ENCODE measurements at regions not wholly inside any gene's neighbourhood (a gene's known extent, or its start where the extent isn't known, plus 50 kb on each side); places are given as distances from the start of the nearest gene placed in this dataset.

DNA sequence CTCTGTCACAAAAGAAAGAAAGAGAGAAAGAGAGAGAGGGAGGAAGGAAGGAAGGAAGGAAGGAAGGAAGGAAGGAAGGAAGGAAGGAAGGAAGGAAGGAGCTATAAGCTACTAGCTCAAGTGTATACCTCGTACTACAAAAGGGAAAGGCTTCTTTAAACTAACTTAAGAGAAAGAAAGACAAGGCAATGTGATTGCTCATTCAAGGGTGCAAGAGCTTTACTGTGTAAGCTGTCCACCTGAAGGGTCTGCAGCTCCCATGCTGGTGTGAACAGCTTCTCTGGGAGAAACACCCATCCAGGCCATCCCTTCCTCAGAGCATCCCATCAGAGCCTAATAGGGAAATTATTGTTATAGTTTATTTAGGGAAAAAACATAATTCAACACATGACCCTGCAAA, 286.1 kb upstream of the ID2 start:
- no peak for DNase-seq (ENCODE audit: low read depth in 2 of 2)

- DNase-seq (ENCODE audit: low read depth in 2 of 2), result no peak
Measured at GRCh38 chr2:8398040-8398668, 283.7 kb upstream of the ID2 start.

DNA sequence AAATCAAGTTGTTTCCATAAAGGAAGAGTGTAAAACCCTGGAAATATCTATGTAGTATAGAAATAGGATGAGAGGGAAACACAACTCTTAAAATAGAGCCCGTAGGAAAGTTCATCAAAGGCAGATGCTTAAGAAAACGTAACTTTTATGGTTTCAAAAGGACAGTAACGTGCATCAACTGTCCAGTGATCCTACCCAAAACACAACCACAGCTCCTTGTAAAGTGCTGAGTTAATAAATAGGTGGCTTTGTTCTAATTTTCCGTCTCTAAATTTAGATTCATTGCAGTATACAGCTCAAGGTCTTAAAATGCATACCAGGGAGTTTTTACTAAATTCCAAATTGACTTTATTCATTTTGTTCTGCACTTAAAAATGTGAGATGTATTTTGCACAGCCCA, 282.1 kb upstream of the ID2 start:
- DNase-seq (ENCODE audit: low read depth in 2 of 2), result no peak

DNA sequence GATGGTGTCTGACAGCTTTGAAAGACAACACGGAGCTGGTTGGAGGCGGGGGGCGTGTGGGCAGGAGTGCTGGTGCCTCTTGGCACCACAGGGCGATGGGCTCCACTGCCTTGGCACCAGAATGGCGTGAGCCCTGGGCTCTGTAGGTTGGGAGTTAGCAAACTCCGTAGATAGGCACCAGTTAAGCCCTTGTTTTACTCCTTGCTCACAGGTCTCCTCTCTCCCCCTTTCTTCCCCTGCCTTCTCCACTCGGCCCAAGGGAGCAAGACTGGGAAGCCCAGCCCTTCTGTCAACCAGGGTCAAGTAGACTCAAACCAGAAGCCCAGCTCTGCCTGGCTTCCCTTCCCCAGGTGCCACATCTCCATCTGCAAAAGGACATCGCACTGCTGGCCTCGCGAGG, 281.7 kb upstream of the ID2 start:
- DNase-seq (ENCODE audit: low read depth in 2 of 2), result no peak

GRCh38 chr2:8402222-8402621, 279.6 kb upstream of the ID2 start:
- no peak for DNase-seq (ENCODE audit: low read depth in 2 of 2)

DNA sequence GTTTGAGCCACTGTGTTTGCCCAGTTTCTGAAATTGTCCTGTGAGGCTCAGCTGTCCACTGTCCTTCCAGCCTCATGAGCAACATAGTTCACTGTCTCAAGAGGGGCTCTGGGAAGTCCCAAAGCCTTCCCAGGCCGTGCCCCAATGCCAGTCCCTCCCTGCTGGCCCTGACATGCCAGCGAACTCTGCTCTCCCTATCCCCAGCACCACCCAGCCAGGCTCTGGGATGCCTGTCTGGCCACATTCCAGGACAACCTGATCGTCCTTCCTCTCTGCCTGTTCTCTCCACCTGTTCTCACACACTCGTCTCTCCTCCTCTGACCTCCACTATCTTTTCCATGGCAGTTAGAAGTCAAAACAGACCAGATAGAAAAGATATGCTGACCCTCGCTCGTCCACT, 278.0 kb upstream of the ID2 start:
- no peak for DNase-seq (ENCODE audit: low read depth in 2 of 2)

DNA sequence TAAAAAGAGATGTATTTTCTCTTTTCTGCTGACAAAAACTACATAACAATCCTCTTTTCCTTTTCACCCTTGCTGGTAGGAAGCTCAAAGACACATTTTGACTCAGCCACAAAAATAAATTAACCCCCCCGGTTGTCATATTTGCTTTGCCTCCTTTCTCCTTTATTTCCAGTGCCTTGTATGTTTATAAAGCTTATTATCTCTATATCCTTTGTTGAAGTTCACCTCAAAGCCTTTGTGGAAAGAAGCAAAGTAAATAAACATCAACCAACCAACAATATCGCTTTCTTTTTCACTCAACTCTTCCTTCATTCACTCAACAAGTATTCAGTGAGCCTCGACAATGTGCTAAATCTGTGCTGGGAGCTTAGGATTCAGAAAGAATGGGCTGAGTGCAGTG, 276.5 kb upstream of the ID2 start:
- no peak for DNase-seq (ENCODE audit: low read depth in 2 of 2)

- no peak for DNase-seq (ENCODE audit: low read depth in 2 of 2)
Measured at GRCh38 chr2:8406271-8406670, 275.6 kb upstream of the ID2 start.

DNA sequence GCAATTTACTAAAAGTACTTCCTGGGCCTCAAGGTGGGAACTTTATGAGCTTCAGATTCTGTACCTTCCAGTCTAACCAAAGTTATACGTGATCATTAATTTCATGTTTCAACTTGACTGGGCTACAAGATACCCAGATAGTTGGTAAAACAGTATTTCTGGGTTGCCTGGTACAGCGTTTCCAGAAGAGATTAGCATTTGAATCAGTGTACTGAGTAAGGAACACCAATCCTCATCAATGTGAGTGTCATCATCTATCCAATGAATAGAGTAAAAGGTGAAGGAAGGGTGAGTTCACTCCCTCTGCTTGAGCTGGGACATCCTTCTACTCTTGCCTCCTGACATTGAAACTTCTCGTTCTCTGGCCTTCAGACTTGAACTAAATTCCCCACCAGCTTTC, 274.5 kb upstream of the ID2 start:
- DNase-seq (ENCODE audit: low read depth in 2 of 2), result no peak

DNA sequence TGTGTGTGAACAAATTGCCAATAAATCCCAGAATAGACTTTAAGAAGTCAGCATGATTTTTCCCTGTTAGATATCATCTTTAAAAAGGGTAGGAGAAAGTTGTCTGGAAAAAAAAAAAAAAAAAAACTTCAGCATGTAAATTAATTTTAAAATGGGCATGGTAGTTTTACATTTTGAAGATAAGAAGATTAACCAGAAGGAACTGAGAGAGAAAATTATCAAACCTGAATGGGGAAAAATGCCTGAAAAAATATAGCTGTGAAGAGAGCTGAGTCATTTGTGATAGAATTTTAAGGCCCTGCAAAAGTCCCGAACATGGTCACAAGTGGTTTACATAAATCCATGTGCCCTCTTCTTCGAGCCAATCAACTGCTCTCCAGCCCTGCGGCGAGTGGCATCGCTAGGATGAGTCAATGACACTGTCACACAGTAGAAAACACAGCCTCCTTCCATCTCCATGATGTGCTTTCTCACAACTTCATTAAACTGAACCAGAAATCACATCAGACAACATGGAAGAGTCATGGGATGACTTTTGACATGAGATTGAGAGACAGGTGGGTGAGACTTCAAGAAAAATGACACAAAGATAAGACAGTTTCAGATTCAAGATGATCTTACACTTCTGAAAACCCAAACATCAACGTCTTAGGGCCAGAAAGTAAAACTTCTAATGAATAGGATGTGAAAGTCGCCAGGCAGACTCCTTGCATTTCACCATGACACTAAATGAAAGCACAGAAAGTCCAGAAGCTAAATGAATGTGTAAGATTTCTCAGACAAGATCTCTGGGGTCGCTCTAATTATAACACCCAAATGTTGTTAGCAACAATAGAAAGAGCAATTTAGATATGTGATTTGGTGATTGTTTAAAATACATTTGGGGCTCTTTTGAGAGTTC, 273.0 kb upstream of the ID2 start:
- peak; percentile 59 to 69 for DNase-seq (ENCODE audit: low read depth in 2 of 2)

DNA sequence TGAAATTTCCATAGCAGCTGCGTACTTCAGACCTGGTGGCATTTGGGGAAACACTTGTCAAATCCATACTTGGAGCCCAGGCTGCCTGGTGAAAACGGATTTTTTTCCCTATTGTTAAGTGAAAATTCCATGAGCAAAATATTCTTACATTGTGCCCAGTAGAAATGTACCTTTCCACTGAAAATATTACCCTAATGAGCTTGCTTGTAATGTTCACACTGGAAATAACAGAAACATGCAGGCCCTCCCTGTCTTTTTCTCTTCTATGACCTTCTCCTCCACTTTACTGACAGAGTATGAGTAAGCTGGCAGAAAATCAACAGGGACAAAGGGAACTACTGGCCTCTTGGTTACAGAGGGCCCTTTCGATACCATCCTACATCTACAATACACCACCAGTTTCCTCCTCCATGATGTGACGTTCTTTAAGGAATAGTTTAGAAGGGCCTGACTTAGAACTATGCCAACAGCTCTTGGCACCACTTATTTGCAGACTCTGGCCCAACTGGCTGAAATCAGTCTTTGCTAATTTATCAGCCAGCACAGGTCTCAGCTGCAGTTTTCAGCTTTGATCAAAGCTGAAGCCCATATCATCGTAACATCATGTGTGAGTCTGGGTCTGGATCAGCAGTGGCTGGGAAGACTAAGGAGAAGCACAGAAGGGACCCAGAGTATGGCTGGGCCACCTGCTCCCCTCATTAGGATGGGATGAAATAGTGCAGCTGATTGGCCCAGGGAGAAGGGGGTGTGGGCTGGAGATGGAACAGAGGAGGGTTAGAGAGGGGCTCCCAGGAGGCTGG, 272.2 kb upstream of the ID2 start:
- no peak for DNase-seq (ENCODE audit: low read depth in 2 of 2)

- no peak for DNase-seq (ENCODE audit: low read depth in 2 of 2)
Measured at GRCh38 chr2:8412082-8412481, 269.8 kb upstream of the ID2 start.

DNA sequence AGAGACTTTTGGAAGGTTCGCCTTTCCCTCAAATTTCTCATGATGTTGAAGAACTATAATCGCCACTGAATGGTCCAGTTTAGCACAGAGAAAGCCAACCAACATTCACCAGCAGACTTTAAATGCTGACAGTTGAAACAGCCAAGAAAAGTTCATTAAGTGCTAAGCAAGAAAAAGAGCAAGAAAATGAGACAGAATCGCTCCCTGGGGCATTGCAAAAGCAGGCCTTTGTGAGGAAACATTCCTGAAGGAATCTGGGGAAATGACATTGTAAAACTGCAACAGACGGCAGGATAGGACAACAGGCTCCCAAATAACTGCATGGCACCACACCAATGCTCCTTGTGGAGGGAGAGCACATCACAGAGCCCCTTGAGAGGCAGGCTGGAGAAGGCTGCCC, 269.3 kb upstream of the ID2 start:
- no peak for DNase-seq (ENCODE audit: low read depth in 2 of 2)

DNA sequence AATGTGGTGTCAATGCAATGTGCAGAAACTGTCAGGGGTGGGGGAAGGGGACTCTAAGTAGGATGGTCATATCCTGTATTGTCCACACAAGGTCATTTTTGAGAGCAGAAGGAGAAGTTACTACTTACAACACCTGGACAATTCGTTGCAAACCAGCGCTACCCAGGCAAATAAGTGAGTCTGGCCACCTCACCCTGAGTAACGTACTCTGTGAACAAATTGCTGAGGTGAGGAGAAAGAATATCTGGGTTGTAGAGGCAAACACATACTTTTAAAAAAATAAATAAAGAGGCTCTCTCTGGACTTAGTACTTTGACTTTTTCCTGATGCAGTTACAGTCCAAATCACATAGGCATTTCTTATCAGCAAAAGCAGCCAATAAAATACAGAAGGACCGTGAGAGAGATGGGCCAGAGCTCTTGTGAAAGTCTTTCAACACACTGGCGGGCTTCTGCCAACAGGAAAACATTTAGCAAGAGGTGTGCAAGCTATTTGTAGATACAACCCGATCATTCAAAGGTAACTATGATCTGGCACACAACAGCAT, 268.2 kb upstream of the ID2 start:
- DNase-seq (ENCODE audit: low read depth in 2 of 2), result no peak

- no peak for DNase-seq (ENCODE audit: low read depth in 2 of 2)
Measured at GRCh38 chr2:8414946-8415879, 266.6 kb upstream of the ID2 start.

GRCh38 chr2:8416001-8416571, 265.8 kb upstream of the ID2 start:
- no peak for DNase-seq (ENCODE audit: low read depth in 2 of 2)

DNA sequence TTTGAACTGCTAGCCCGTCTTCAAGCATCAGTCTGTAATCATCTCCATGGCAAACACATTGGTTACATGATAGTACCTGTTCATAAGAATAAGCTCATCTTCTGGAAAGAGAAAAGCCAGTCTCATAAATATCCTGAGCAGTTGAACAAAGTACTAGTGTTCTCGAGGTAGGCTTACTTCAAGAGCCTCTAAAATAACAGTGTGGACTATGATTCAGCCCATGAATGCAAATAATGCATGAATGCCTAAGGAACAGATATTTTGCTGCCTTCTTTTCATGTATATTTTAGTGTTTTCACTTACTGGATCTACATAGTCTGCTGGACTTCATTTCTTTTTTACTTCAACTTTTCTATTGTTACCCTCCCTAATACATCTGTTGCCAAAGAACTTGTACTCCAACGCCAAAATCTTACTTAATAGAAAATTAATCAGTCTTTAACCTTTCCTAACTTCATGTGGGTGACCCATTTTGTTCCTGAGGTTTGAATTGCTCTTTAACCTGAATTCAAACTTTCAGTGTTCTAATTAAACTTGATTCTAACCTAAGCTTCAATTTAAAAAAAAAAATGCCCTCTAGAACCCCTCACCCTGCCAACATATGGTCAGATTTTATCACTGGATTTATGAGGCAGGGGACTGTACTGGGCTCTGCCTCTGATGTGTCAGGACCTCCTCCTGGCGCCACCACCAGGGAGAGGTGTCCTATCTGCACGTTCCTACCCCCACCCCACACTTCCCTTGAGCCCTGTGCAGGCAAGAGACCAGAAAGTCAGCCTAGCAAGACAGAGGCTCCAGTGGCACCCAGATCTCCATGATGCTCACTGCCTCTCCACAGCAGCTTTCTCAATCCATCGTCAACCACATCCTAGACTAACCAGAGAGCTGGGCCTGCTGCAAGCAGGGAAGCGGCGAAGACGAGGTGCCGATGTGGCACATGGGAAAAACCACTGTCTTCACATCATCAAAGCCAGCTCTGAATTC, 264.7 kb upstream of the ID2 start:
- DNase-seq (ENCODE audit: low read depth in 2 of 2), result no peak

GRCh38 chr2:8418721-8419120, 263.1 kb upstream of the ID2 start:
- no peak for DNase-seq (ENCODE audit: low read depth in 2 of 2)

DNA sequence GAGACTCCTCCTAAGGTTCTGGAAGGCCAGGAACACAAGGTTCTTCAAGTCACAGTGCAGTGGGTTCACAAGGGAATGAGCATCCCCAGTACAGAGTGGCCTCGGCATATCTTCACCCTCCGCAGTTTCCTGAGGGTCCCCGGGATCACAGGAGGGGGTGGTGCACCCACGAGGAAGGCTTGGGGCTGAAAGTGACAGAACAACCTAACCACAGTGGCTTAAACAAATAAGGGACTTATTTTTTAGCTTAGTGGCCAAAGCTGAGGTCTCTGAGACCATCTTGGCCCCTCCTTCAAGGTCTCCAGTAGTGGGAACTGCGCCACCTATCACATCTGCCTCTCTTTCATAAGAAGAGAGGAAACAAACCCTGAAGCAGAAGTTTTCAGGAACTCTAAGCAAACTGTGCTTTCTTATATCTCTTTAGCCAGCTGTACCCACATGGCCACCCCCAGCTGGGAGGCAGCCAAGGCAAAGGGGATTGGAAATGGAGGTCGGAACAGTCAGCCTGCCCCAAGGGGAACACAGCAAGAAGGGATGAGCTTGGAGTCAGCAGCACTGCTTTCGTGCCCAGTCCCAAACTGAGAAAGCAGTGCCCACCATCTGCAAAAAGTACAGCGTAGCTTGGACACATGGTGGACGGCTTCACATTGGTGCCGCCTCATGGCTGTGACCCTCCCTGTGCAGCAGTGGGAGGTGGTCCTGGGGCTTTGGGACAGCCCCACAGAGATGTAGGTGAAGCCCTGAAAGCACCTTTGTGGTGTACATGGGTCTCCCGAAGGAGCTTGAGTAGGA, 260.0 kb upstream of the ID2 start:
- DNase-seq (ENCODE audit: low read depth in 2 of 2), result no peak
